ENCODE measurements at regions not wholly inside any gene's neighbourhood (a gene's known extent, or its start where the extent isn't known, plus 50 kb on each side); places are given as distances from the start of the nearest gene placed in this dataset.

DNA sequence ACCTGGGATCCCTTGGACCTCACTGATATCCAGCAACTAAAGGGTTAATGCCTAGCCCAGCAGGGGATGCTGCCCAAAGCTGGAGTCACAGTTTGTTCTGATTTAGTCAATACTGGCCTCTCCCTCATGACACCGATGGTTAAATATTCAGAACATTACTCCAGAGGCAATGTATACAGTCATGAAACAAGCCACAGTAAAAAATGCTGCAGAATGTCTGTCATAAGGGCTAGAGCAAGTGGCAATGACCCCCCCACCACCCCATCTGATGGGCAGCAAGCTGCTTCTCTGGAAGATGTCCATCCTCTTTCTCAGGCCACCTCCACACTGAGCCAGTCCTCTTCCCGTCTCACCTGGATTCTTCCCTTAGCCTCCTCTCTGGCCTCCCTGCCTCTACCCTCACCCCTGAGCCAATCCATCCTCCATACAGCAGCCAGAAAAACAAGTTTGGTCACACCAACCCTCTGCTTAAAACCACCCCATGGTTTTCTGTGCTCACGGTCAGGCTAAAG, 99.0 kb upstream of the KCNG1 start:
- no peak for DNase-seq

DNA sequence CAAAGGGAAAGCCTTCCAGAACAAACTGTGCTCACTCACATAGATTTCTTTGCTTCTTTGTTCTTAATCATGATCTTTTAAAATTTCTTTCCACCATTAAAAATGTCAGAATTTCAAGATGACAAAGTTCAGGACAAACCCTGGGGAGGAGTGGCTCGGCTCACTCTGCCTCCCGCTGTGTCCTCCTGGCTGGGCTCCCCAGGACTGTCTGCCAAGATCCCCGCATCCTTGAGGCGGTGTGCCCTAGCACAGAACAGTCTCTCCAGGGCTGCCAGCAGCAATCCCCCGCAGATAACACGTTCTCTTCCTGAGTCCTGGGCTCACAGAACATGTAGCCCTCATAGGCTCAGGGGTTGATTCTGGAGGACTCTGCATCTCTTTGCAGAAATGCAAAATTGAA, 98.4 kb upstream of the KCNG1 start:
- DNase-seq = no peak

- DNase-seq = no peak
These were observed 98.0 kb upstream of the KCNG1 start for GRCh38 chr20:51120868-51121267.

GRCh38 chr20:51120438-51120837, 97.5 kb upstream of the KCNG1 start:
- DNase-seq = no peak

- DNase-seq = no peak
These were observed 97.0 kb upstream of the KCNG1 start for GRCh38 chr20:51119914-51120313.

GRCh38 chr20:51118985-51119527, 96.1 kb upstream of the KCNG1 start:
- no peak for DNase-seq

GRCh38 chr20:51118216-51118615, 95.3 kb upstream of the KCNG1 start:
- DNase-seq = no peak

DNA sequence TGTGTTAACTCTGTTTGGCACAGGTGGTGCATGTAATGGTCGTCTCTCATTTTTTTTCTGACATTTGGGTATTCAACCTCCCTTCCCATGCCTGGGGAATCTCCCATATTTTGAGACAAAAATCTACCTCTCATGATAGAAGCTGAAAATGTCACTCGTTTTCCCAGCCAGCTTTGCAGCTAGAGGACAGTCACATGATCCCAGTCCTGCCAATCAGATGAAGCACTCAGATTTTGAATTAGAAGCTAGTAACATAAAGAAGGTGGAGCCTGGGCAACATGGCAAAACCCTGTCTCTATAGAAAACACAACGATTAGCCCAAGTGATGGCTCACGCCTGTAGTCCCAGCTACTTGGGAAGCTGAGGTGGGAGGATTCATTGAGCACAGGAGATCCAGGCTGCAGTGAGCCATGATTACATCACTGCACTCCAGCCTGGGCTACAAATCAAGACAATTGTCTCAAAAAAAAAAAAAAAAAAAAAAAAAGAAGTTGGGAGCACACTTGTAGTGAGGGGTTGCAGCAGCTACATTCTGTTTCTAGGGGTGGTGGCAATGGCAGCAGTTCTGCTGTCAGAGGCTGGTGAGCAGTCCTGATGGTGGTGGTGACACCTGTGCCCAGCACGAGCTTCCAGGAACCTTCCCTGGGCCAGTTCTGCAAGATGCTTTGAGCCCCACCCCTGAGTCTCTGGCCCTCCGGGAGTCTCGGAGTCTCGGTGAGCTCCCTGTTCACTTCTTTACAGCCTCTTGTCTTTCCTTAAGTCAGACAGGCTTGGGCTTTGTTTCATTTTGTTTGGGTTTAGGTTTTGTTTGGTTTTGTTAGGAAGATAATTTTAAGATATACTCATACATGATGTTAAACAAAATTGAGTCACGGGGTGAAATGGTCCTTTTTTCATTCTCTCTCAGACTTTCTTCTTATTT, 94.1 kb upstream of the KCNG1 start:
- no peak for DNase-seq

DNA sequence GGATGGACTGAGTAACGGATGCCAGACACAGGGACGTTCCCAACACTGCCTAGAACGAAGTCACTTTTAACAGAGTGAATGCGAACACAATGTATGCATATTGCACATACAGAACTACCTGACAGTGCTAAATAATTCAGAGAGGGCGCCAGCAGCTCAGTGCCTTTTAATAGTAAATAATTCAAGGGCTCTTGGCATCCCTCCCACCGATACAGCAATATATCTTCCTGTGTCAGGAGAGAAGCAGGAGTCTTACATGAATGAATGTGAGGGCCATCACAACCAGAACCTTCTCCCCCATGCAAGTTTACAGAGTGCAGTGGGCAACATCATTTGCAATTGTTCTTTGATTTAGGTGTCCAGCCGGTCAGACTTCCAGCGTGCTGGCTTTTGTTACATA, 88.4 kb upstream of the KCNG1 start:
- no peak for DNase-seq

DNA sequence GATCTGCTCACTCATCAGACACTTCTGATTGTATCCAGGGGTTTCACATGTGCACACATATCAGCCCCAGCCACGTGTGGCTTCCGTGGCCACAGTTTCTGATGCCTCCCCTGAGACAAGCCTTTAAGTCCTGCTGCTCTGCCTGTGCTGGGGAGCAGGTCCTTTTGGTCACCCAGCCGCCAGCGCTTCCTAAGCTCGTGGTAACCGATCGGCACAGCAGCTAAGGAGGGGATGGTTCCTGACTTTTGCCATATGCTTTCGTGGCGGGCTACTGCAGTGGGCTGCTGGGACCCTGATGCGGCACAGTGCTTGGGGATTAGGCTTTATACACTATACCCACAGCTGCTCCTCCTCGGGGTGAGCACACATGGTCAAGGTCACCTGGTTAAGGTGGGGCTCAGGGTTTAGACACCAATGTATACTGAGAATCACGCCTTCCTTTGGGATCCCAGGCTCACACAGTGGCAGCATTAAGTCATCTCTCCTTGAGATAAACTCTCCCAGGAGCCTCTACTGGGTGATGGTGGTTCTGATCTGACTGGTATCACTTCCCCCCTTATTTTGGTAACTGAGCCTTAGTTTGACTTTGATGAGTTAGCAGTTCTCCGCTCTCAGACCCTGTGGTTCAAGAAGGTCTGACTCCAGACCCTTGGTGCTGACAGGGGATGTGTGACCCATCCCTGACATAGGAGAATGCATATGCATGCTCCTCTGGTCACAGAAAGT, 85.9 kb upstream of the KCNG1 start:
- no peak for DNase-seq

DNA sequence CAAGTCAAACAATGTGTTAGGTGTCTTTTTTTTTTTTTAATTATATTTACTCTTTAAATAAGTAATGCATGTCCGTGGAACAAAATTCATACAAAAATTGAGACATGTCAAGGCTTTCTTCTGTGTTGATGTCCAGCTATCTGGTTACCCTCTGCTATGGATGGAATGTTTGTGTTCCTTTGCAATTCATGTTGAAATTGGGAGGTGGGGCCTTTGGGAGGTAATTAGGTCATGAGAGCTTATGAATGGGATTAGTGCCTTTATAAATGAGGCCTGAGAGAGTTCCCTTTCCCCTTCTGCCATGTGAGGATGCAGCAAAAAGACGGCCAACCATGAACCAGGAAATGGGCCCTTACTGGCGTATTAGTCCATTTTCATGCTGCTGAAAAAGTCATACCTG, 83.1 kb upstream of the KCNG1 start:
- DNase-seq = no peak

DNA sequence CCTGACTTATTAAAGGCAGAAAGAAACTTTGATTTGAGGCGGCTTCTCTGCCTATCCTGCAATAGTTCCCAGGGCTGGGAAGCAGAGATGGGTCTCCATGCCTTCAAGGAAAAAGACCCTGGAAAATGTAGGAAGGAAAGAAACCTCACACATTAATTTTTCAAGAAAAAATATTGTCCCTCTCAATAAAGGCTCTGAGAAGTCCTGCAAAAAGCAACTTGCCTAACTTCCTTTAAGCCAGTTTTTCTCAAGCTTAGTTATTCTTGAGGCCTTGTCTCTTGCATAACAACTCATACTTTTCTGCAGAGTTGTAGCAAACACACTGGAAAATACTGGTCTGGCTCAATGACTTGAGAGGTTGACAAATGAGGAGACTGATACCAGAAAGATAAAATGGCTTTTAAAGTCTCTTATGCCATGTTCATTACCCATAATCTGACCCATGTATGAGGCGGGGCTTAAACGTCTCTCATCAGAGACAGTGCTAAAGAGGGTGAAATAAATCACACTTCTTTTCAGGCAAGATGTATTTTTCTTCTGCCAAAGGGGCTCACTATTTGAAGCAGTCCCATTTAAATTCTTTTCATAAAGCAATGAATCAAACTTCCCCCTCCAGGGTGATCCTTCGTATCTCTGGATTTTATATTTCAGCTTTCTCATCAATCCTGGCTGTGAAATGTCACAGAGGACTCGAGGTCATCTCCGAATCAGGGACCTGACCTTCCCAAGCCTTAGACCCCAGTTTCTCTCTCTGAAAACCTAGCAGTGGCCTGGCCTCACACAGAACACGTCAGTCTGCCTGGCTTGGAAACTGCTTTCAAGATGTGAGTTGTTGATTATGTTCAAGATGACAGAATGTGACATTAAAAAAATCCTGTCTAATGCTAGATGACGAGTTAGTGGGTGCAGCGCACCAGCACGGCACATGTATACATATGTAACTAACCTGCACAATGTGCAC, 82.3 kb upstream of the KCNG1 start:
- DNase-seq = no peak

DNA sequence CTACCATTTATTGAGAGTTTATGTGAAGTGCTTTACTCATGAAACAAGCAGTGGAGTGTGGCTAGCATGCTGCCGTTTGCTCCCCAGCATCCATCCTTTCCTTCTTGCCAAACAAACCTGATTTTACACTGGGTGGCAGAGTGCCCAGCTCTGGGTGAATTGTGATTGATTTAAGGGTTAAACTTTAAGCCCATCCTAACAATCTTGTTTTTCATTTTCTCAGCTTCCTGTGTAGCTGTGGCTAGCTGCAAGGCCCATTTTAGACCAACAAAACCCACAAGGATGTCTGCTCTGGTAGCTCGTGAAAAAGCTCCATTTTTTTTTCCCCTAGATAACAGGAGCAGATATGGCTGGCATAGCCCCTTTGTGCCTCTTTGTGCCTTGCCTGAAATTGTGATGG, 77.7 kb upstream of the KCNG1 start:
- DNase-seq = no peak

DNA sequence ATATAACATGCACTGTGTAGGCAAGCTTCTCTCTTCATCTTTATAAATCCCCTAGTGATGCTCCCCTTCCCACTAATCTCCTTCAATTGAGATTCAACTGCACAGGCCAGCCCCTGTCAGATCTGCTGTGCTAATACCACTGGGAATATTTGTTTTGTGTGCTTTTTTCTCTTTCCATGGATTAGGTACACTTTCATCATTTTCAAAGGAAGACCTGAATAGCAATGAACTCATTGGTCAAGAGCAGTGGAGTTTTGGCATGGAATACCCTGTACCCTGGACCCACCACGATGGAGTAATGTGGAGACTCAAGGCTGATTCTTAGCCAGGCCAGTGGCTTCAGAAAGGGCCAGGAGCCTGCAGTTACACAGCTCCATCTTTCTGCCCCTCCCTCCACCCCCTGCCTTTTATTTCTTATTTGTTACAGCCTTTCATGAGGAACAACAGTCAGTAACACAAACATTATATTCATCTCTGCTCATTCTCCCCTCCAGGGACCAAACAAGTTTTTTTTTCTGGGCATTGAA, 75.4 kb upstream of the KCNG1 start:
- DNase-seq = no peak

DNA sequence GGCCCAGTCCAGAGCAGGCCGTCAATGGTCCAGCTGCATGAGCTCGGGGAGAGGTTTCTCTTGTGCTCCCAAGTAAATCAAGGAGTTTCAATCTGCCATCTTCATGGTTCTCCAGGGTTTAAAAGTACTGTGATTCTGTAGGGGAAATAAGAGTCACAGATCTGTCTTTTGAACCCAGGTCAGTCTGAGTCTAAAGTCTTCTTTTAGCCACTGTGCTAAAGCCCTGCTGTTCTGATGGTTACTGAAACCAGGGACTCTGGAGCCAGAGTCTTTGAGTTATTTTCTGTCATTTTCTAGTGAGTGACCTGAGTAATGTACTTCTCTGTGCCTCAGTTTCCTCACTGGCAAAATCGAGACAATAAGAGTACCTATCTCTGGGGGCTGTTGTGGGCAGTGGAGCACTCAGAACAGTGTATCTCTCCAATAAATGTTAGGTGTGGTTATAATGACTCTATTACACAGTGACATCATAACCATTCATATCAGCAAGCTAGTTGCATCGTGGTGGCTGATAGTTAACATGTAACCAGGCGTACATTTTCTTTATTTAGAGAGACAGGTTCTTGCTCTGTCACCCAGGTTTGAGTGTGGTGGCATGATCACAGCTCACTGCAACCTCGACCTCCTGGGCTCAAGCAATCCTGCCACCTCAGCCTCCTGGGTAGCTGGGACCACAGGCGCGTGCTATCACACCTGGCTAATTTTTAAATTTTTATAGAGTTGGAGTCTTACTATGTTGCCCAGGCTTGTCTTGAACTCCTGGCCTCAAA, 74.6 kb upstream of the KCNG1 start:
- DNase-seq = no peak

DNA sequence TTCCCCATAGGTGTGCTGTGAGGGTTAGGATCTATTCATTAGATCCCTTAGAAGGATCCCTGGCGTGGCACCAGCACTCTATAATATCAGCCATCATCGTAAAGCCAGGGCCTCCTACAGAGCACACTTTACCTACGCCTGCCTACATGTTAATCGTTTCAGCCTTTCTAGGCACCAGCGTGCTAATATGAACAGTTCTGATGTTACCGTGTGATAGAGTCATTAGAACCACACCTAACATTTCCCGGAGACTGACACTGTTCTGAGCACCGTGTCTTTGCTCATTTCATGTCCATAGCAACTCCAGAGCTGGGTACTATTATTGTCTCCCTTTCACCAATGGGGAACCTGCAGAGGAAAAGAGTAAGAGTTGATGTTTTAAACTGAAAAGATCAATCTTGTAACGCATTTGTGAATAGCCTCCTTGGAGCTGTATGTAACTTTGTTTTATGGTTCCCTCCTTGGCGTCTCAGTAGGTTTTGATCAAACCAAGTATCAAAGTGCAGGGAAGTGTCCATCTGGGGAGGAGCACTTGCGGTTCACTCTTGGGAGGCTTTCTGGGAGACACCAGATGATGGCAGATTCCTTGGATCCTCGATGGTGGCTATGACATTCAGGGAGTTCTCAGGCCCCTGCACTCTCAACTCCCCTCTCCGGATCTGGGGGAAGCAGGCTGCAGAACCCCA, 73.8 kb upstream of the KCNG1 start:
- DNase-seq = no peak

DNA sequence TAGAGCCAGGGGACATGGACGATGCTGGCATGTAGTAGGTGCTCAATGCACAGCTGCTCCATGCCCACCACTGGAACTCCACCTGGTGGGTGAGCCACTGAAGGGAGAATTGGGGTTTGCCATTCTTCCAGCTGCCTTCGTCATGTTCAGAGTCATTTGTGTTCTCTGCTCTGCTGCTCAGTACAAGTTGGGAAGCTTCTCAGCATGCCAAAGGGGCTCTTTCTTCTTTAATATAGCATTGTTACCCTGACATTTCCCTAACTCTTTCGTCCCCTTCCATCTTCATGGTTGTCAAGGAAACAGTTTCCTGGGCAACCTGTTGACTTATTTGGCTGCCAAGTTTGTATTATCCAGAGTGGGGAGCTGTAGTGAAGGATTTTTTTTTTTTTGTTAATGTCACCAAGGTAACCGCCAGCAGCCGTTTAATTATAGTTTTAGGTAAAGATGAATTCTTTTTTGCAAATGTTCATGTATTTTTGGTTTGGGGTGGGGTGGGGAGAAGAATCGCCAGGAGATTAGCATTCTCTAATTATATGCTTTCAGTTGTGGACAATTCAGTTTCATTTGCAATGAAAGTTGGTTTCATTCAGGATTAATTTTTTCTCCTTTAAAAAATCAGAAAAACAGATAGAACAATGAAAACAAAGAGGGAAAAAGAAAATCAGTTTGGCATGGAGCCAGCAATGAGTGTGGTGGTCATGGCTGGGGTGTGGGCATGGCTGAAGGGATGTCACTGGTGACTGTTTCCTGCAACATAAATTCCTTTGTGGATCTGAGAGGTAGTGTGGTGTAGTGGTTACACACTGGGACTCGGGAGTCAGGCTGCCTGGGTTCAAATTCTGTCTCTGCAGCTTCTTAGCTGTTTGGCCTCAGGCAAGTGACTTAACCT, 73.0 kb upstream of the KCNG1 start:
- no peak for DNase-seq

- DNase-seq = no peak
These were observed 71.3 kb upstream of the KCNG1 start for GRCh38 chr20:51094221-51094620.

DNA sequence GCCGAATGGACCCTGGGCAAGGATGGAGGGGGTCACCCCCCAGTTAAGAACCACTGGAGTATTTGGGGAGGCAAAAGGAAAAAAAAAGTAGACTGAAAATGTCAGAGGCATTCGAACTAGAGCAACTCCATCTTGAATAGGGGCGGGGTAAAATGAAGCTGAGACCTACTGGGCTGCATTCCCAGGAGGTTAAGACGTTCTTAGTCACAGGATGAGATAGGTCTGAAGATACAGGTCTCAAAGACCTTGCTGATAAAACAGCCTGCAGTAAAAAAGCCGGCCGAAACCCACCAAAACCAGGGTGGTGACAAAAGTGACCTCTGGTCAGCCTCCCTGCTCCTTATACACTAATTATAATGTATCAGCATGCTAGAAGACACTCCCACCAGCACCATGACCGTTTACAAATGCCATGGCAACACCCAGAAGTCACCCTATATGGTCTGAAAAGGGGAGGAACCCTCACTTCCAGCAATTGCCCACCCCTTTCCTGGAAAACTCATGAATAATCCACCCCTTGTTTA, 70.4 kb upstream of the KCNG1 start:
- DNase-seq = no peak

GRCh38 chr20:51092338-51092737, 69.4 kb upstream of the KCNG1 start:
- no peak for DNase-seq

Measured in effector CD8-positive, alpha-beta T cell (primary cell).